Type B pancreatic cell (in vitro differentiated cells): ENCODE measurements at regions not wholly inside any gene's neighbourhood (a gene's known extent, or its start where the extent isn't known, plus 50 kb on each side); places are given as distances from the start of the nearest gene placed in this dataset.

Experiments
- DNase-seq: peaks from one replicate; pipeline ENCODE4 v3.0.0; 2021; ENCODE audit warnings: mixed read lengths; ENCODE audit not compliant: unreplicated experiment; ENCODE audit errors: extremely low spot score
- H3K27ac Mint-ChIP-seq: 2 replicates; pipeline ENCODE4 v1.8.0; 2021; ENCODE audit warnings: mild to moderate bottlenecking, mixed read lengths
- H3K27me3 Mint-ChIP-seq: 2 replicates; pipeline ENCODE4 v1.8.0; 2021; ENCODE audit warnings: mixed read lengths
- H3K36me3 Mint-ChIP-seq: 2 replicates; pipeline ENCODE4 v1.8.0; 2021; ENCODE audit warnings: mixed read lengths
- H3K4me1 Mint-ChIP-seq: one replicate; pipeline ENCODE4 v1.8.0; 2021; ENCODE audit warnings: mixed read lengths; ENCODE audit not compliant: unreplicated experiment
- H3K4me3 Mint-ChIP-seq: 2 replicates; pipeline ENCODE4 v1.8.0; 2021; ENCODE audit warnings: mild to moderate bottlenecking, mixed read lengths
- H3K9me3 Mint-ChIP-seq: 2 replicates; pipeline ENCODE4 v1.8.0; 2021; ENCODE audit warnings: mixed read lengths
- TF ChIP-seq, protein P1 (sequence below): fragments of 200-600 bp; sonication (generic); conservative IDR thresholded peaks from 2 replicates; pipeline ENCODE4 v1.5.0; 2021; ENCODE audit warnings: antibody characterized with exemption, mild to moderate bottlenecking

DNA sequence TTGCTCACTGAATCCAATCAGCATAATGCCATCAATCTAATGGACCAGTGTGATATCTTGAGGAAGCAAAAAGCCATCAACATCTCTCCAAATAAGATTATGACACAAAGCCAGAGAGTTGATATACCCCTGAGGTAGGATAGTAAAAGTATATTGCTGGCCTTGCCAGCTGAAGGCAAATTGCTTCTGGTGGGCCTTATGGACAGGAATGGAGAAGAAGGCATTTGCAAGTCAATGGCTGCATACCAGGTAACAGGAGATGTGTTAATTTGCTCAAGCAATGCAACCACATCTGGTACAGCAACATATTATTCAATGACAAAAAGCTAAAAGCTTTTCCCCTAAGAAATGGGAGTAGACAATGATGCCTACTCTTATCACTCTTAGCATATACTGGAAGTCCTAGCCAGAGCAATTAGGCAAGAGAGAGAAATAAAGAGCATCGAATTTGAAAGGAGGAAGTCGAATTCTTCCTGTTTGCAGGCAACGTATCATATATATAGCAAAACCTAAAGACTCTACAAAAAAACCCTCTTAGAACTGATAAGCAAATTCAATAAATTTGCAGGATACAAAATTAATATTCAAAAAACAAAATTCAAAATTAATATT lies 216.1 kb upstream of the RASA1 start:
- Mint-ChIP-seq H3K27me3 (no peaks in the 10 kb centered on the region), H3K27ac (no peak overlapping the region), H3K4me1 (no peaks in the 10 kb centered on the region), H3K4me3 (no peak overlapping the region), H3K9me3 (no peaks in the 10 kb centered on the region), H3K36me3 (no peaks in the 10 kb centered on the region)
- TF ChIP-seq, protein P1, sequence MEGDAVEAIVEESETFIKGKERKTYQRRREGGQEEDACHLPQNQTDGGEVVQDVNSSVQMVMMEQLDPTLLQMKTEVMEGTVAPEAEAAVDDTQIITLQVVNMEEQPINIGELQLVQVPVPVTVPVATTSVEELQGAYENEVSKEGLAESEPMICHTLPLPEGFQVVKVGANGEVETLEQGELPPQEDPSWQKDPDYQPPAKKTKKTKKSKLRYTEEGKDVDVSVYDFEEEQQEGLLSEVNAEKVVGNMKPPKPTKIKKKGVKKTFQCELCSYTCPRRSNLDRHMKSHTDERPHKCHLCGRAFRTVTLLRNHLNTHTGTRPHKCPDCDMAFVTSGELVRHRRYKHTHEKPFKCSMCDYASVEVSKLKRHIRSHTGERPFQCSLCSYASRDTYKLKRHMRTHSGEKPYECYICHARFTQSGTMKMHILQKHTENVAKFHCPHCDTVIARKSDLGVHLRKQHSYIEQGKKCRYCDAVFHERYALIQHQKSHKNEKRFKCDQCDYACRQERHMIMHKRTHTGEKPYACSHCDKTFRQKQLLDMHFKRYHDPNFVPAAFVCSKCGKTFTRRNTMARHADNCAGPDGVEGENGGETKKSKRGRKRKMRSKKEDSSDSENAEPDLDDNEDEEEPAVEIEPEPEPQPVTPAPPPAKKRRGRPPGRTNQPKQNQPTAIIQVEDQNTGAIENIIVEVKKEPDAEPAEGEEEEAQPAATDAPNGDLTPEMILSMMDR: no peak
- DNase-seq: no peak

DNA sequence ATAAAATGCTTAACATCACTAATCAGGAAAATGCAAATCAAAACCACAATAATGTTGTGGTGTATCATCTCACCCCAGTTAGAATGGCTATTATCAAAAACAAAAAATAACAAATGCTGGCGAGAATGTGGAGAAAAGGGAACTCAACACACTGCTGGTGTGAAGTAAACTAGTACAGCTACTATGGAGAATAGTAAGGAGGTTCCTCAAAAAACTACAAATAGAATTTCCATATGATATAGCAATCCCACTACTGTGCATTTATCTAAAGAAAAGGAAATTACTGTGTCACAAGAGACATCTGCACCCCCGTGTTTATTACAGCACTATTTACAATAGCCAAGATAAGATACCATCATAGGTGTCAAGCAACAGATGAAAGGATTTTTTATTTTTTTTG lies 214.5 kb upstream of the RASA1 start:
- Mint-ChIP-seq H3K27me3 (no peaks in the 10 kb centered on the region), H3K4me3 (no peak overlapping the region), H3K36me3 (no peaks in the 10 kb centered on the region), H3K9me3 (no peaks in the 10 kb centered on the region), H3K27ac (no peak overlapping the region), H3K4me1 (no peaks in the 10 kb centered on the region)
- DNase-seq: no peak
- TF ChIP-seq, protein P1: no peak

GRCh38 chr5:87054821-87055220 lies 212.9 kb upstream of the RASA1 start:
- Mint-ChIP-seq H3K4me3 (no peak overlapping the region), H3K27ac (no peak overlapping the region)

DNA sequence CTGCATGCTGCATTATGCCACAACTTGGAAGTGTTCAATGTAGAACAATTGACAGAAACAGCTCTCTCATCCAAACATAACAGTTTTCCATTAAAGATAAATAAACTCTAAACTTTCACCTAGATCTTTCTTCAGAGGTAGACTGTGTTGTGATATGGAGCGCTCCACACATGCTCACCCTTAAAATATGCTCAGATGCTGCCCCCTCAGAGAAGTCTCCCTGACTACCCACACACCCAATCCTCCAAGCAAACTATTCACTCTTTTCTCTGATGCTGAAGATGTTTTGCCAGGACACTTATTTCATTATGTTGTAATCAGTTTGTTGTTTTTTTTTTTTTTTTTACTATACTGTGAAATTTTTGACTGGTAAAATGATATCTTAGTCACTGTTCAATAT lies 206.6 kb upstream of the RASA1 start:
- Mint-ChIP-seq H3K9me3 (no peaks in the 10 kb centered on the region), H3K27me3 (no peaks in the 10 kb centered on the region), H3K36me3 (no peaks in the 10 kb centered on the region), H3K27ac (no peak overlapping the region), H3K4me1 (no peaks in the 10 kb centered on the region), H3K4me3 (no peak overlapping the region)
- DNase-seq: no peak
- TF ChIP-seq, protein P1: no peak

More at GRCh38 chr5:87054821-87055220, 212.9 kb upstream of the RASA1 start:
- TF ChIP-seq, protein P1: no peak
- Mint-ChIP-seq H3K4me1 (no peaks in the 10 kb centered on the region), H3K36me3 (no peaks in the 10 kb centered on the region), H3K27me3 (no peaks in the 10 kb centered on the region), H3K9me3 (no peaks in the 10 kb centered on the region)
- no peak for DNase-seq

DNA sequence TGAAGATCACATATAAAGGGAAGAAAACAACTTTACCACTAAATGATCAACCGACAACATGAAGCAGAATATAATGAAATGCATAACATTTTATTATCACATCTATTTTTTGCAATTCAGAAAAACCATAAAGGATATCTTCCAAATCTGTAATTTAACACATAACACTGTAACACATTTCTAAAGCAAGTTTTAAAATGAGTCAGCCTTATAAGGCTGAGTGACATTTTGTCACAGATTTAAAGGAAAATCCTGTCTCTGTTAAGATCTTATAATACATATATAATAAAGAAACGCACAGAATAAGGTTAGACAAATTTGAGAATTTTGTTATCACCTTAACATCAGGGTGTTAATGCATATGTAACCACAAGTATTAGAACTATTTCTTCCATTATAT lies 198.4 kb upstream of the RASA1 start:
- H3K9me3 Mint-ChIP-seq: no peaks in the 10 kb centered on the region
- TF ChIP-seq, protein P1: no peak
- no peaks in the 10 kb centered on the region for H3K27me3 Mint-ChIP-seq
- H3K4me1 Mint-ChIP-seq: no peaks in the 10 kb centered on the region
- no peak overlapping the region for H3K4me3 Mint-ChIP-seq
- no peak overlapping the region for H3K27ac Mint-ChIP-seq
- no peak for DNase-seq
- H3K36me3 Mint-ChIP-seq: no peaks in the 10 kb centered on the region
